H1 (cell line): ENCODE measurements at regions not wholly inside any gene's neighbourhood (a gene's known extent, or its start where the extent isn't known, plus 50 kb on each side); places are given as distances from the start of the nearest gene placed in this dataset.

Experiments used
- CTCF ChIA-PET: fragments of 300-600 bp; sonication (Branson Sonifier 250); formaldehyde crosslinking; loops from one replicate; lab custom pipeline; 2021; ENCODE audit not compliant: partially characterized antibody; lab: Charles Lee
- POLR2A ChIA-PET: fragments of 300-600 bp; sonication (Branson Sonifier 250); formaldehyde crosslinking; loops from one replicate; lab custom pipeline; 2021; ENCODE audit warnings: inconsistent platforms; ENCODE audit not compliant: partially characterized antibody; lab: Charles Lee
- DNase-seq, 2 experiments: peaks; one replicate each; pipeline versions ENCODE4 v3.0.0 to v3.0.0-alpha.2; 2010 to 2022; ENCODE audit warnings: low spot score in 2 of 2, low read depth in 1 of 2, mixed read lengths in 1 of 2
- FAIRE-seq: peaks from 2 replicates; lab custom pipeline; 2011; peaks lifted over from hg19 to GRCh38; lab: Jason Lieb, UNC
- H2AFZ ChIP-seq: 2 replicates; pipeline ENCODE4 v1.8.1; 2012; ENCODE audit warnings: low read length, inconsistent platforms
- H2AK5ac ChIP-seq: 2 replicates; pipeline ENCODE4 v1.6.1; 2013; ENCODE audit warnings: low read depth, low read length
- H2BK120ac ChIP-seq: replicated peaks from 2 replicates; pipeline ENCODE3; 2013; ENCODE audit warnings: low read depth, low read length, inconsistent platforms
- H2BK12ac ChIP-seq: 2 replicates; pipeline ENCODE4 v1.6.1; 2013; ENCODE audit warnings: low read depth, low read length
- H2BK15ac ChIP-seq: 2 replicates; pipeline ENCODE4 v1.6.1; 2013; ENCODE audit warnings: low read length
- H2BK20ac ChIP-seq: 2 replicates; pipeline ENCODE4 v1.6.1; 2013; ENCODE audit warnings: low read length
- H2BK5ac ChIP-seq: 2 replicates; pipeline ENCODE4 v1.6.1; 2013; ENCODE audit warnings: low read depth, low read length
- H3K14ac ChIP-seq: 2 replicates; pipeline ENCODE4 v1.6.1; 2013; ENCODE audit warnings: inconsistent platforms; ENCODE audit not compliant: insufficient read length
- H3K18ac ChIP-seq: 2 replicates; pipeline ENCODE4 v1.6.1; 2013; ENCODE audit warnings: low read length; ENCODE audit errors: extremely low read depth
- H3K23ac ChIP-seq: 2 replicates; pipeline ENCODE4 v1.6.1; 2013; ENCODE audit warnings: inconsistent platforms; ENCODE audit not compliant: insufficient read length
- H3K23me2 ChIP-seq: 2 replicates; pipeline ENCODE4 v1.6.1; 2013; ENCODE audit warnings: low read depth, low read length
- H3K27ac ChIP-seq: 2 replicates; pipeline ENCODE4 v1.6.1; 2011; ENCODE audit warnings: low read depth, low read length, inconsistent platforms
- H3K27me3 ChIP-seq, 4 experiments: replicated peaks in 1 of 4; 1 replicate in 1 of 4; 2 replicates in 3 of 4; pipeline versions ENCODE4 v1.6.1 to v1.8.1; 2011 to 2013; ENCODE audit warnings: low read length in 3 of 4, mild to moderate bottlenecking in 3 of 4, inconsistent platforms in 2 of 4, mixed read lengths in 2 of 4, moderate library complexity in 1 of 4; ENCODE audit not compliant: control insufficient read depth in 3 of 4, insufficient read depth in 3 of 4; ENCODE audit errors: extremely low read depth in 1 of 4
- H3K36me3 ChIP-seq, 4 experiments: 2 replicates each; pipeline versions ENCODE4 v1.6.1 to v1.8.1; 2011 to 2013; ENCODE audit warnings: mild to moderate bottlenecking in 4 of 4, low read length in 3 of 4, moderate library complexity in 2 of 4, control low read depth in 1 of 4, inconsistent platforms in 1 of 4; ENCODE audit not compliant: insufficient read depth in 4 of 4, control insufficient read depth in 2 of 4
- H3K4ac ChIP-seq: replicated peaks from 2 replicates; pipeline ENCODE3; 2013; ENCODE audit warnings: low read length, low read depth, mixed read lengths, inconsistent platforms; ENCODE audit not compliant: insufficient read length
- H3K4me1 ChIP-seq, 4 experiments: replicated peaks in 1 of 4; 1 replicate in 1 of 4; 2 replicates in 3 of 4; pipeline versions ENCODE4 v1.6.1 to v1.8.1; 2011 to 2013; ENCODE audit warnings: low read length in 3 of 4, inconsistent platforms in 2 of 4, mixed read lengths in 1 of 4; ENCODE audit not compliant: insufficient read depth in 4 of 4, control insufficient read depth in 3 of 4
- H3K4me2 ChIP-seq, 2 experiments: 2 replicates each; pipeline versions ENCODE4 v1.6.1 to v1.8.1; 2011 to 2013; ENCODE audit warnings: low read depth in 2 of 2, low read length in 2 of 2, control low read depth in 1 of 2, inconsistent platforms in 1 of 2, mild to moderate bottlenecking in 1 of 2; ENCODE audit not compliant: insufficient read depth in 1 of 2
- H3K4me3 ChIP-seq, 4 experiments: fragments of 200-600, 300-600 bp in 1 of 4; sonication (generic), shearing (Covaris generic), sonication (Bioruptor Twin) in 1 of 4; 2 replicates each; pipeline versions ENCODE4 v1.5.1 to v1.8.1; 2011 to 2016; ENCODE audit warnings: low read length in 4 of 4, low read depth in 3 of 4, control low read depth in 2 of 4, inconsistent platforms in 2 of 4, mild to moderate bottlenecking in 2 of 4, mixed read lengths in 1 of 4, moderate library complexity in 1 of 4; ENCODE audit not compliant: insufficient read depth in 2 of 4; ENCODE audit errors: extremely low read depth in 1 of 4
- H3K56ac ChIP-seq: replicated peaks from 2 replicates; pipeline ENCODE3; 2013; ENCODE audit warnings: low read depth, mild to moderate bottlenecking, mixed read lengths, low read length, inconsistent platforms; ENCODE audit not compliant: insufficient read length
- H3K79me1 ChIP-seq: 2 replicates; pipeline ENCODE4 v1.6.1; 2013; ENCODE audit warnings: low read depth, low read length, control low read depth
- H3K79me2 ChIP-seq, 2 experiments: 2 replicates each; pipeline versions ENCODE4 v1.6.1 to v1.8.1; 2012 to 2013; ENCODE audit warnings: low read length in 2 of 2, mild to moderate bottlenecking in 2 of 2, inconsistent platforms in 1 of 2; ENCODE audit not compliant: insufficient read depth in 2 of 2, control insufficient read depth in 1 of 2
- H3K9ac ChIP-seq, 4 experiments: replicated peaks in 1 of 4; 1 replicate in 1 of 4; 2 replicates in 3 of 4; pipeline versions ENCODE4 v1.6.1 to v1.8.1; 2011 to 2013; ENCODE audit warnings: low read depth in 3 of 4, low read length in 3 of 4, control low read depth in 2 of 4, mild to moderate bottlenecking in 2 of 4, moderate library complexity in 2 of 4, inconsistent platforms in 1 of 4; ENCODE audit errors: extremely low read depth in 1 of 4
- H3K9me3 ChIP-seq, 2 experiments: 2 replicates each; pipeline versions ENCODE4 v1.6.1 to v1.8.1; 2012 to 2013; ENCODE audit warnings: mild to moderate bottlenecking in 2 of 2, moderate library complexity in 2 of 2, control low read depth in 1 of 2, inconsistent platforms in 1 of 2, low read depth in 1 of 2, low read length in 1 of 2, mixed read lengths in 1 of 2; ENCODE audit not compliant: insufficient read depth in 2 of 2
- H4K20me1 ChIP-seq, 2 experiments: replicated peaks in 1 of 2; 2 replicates each; pipeline versions ENCODE3 to v1.8.1; 2011 to 2013; ENCODE audit warnings: inconsistent platforms in 2 of 2, low read length in 2 of 2, mild to moderate bottlenecking in 1 of 2; ENCODE audit not compliant: insufficient read depth in 2 of 2, control insufficient read depth in 1 of 2
- H4K5ac ChIP-seq: 2 replicates; pipeline ENCODE4 v1.6.1; 2013; ENCODE audit warnings: low read length, low read depth, mixed read lengths, inconsistent platforms; ENCODE audit not compliant: insufficient read length
- H4K8ac ChIP-seq: 2 replicates; pipeline ENCODE4 v1.8.0; 2013; ENCODE audit warnings: mild to moderate bottlenecking, moderate library complexity, low read length, inconsistent platforms; ENCODE audit not compliant: insufficient read depth; ENCODE audit errors: extremely low read depth
- H4K91ac ChIP-seq: replicated peaks from 2 replicates; pipeline ENCODE3; 2013; ENCODE audit warnings: low read length, mixed read lengths, inconsistent platforms; ENCODE audit not compliant: insufficient read length
- FOSL1 ChIP-seq: IDR thresholded peaks from 2 replicates; pipeline ENCODE4 v1.6.1; 2011; ENCODE audit warnings: mild to moderate bottlenecking, low read depth, low read length, moderate library complexity; ENCODE audit not compliant: insufficient read depth
- WGBS, 2 experiments: shearing (Covaris generic) in 1 of 2; methylation state at CpG; one replicate each; pipeline versions ENCODE4 v1.1.6 to v1.1.7; 2013 to 2015; ENCODE audit warnings: low lambda C conversion rate in 2 of 2, mixed read lengths in 2 of 2, inconsistent platforms in 1 of 2, low coverage in 1 of 2, missing lambda C conversion rate in 1 of 2; ENCODE audit not compliant: insufficient replicate concordance in 2 of 2, insufficient coverage in 1 of 2, insufficient read length in 1 of 2; ENCODE audit errors: extremely low coverage in 1 of 2, missing lambda C conversion rate in 1 of 2; 5-methylcytosine and 5-hydroxymethylcytosine counted together

GRCh38 chr17:27082023-27082774, 211.7 kb upstream of the WSB1 start:
- H3K14ac ChIP-seq = no peak overlapping the region
- no peaks in the 10 kb centered on the region for H3K4me1 ChIP-seq
- no peaks in the 10 kb centered on the region for H3K36me3 ChIP-seq
- WGBS, 2 experiments = 78% methylated on average over 7 of the region's 7 CpGs; no CpG with 5 or more reads in 1 of the 2 experiments
- H3K56ac ChIP-seq = no peak overlapping the region
- no peaks in the 10 kb centered on the region for H4K20me1 ChIP-seq
- H2BK5ac ChIP-seq = no peak overlapping the region
- TF ChIP-seq FOSL1 = no peak
- no peak overlapping the region for H2BK120ac ChIP-seq
- H3K23me2 ChIP-seq = no peaks in the 10 kb centered on the region; the same call in 1 of the 2 replicates
- H2BK20ac ChIP-seq = no peak overlapping the region
- ChIA-PET CTCF (no interaction called here), POLR2A (no interaction called here)
- no peak overlapping the region for H3K9ac ChIP-seq
- peaks cover 56 to 74% of the 10 kb centered on the region in 2 experiments for H3K9me3 ChIP-seq
- H3K79me2 ChIP-seq = no peaks in the 10 kb centered on the region
- no peak overlapping the region for H2BK15ac ChIP-seq
- no peaks in the 10 kb centered on the region for H3K27me3 ChIP-seq
- no peak overlapping the region for H2AFZ ChIP-seq
- no peak overlapping the region for H3K4ac ChIP-seq
- DNase-seq (no peak), FAIRE-seq (no peak)
- no peak overlapping the region for H3K4me2 ChIP-seq
- H3K79me1 ChIP-seq = no peaks in the 10 kb centered on the region
- no peak overlapping the region for H2BK12ac ChIP-seq
- no peak overlapping the region for H4K8ac ChIP-seq
- no peak overlapping the region for H3K18ac ChIP-seq
- no peak overlapping the region for H3K27ac ChIP-seq
- H3K23ac ChIP-seq = no peak overlapping the region
- H2AK5ac ChIP-seq = no peak overlapping the region
- no peak overlapping the region for H4K5ac ChIP-seq
- H4K91ac ChIP-seq = no peak overlapping the region
- H3K4me3 ChIP-seq = no peak overlapping the region
